HG03196 (cell line): ENCODE measurements at regions not wholly inside any gene's neighbourhood (a gene's known extent, or its start where the extent isn't known, plus 50 kb on each side); places are given as distances from the start of the nearest gene placed in this dataset.
"Not testable (repeated sequence)": the region's sequence is repeated elsewhere in the genome, so short reads cannot be mapped to it uniquely, and the experiment has no call there.

Source experiments
- ATAC-seq: cut with Tn5 transposase; IDR thresholded peaks from one replicate; pipeline ENCODE4 v1.9.1; 2021; ENCODE audit not compliant: unreplicated experiment

DNA sequence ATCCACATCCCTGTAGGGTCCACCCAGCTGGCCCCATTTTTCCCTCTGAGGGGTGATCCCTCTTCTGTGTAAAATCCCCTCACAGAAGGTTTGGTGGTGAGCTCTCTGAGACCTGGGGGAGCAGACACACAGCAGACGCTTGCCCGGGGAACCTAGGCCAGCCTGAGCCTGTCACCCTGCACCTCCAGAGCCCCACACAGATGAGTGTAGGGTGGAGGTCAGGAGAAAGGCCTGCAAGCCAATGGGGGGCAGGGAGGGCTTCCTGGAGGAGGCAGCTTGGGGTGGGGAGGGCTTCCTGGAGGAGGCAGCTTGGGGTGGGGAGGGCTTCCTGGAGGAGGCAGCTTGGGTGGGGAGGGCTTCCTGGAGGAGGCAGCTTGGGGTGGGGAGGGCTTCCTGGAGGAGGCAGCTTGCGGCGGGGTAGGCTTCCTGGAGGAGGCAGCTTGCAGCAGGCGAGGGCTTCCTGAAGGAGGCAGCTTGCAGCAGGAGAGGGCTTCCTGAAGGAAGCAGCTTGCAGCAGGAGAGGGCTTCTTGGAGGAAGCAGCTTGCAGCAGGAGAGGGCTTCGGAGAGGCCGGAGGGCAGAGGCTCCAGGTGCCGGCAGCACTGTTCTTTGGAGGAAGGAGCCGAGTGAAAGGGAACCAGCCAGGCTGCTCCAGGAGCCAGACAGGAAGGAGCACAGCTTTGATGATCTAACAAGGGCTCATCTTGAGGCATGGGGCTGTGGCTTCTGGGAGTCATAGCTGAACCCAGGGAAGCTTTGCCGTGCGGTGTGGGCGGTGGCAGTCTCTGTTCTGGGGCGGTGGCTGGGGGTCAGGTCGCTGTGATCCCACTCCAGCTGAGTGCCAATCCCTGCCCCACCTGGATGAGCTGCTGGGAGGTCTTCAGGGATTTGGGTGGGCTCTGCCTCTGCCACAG, 83.7 kb upstream of the ZNF469 start:
- no peak for ATAC-seq

DNA sequence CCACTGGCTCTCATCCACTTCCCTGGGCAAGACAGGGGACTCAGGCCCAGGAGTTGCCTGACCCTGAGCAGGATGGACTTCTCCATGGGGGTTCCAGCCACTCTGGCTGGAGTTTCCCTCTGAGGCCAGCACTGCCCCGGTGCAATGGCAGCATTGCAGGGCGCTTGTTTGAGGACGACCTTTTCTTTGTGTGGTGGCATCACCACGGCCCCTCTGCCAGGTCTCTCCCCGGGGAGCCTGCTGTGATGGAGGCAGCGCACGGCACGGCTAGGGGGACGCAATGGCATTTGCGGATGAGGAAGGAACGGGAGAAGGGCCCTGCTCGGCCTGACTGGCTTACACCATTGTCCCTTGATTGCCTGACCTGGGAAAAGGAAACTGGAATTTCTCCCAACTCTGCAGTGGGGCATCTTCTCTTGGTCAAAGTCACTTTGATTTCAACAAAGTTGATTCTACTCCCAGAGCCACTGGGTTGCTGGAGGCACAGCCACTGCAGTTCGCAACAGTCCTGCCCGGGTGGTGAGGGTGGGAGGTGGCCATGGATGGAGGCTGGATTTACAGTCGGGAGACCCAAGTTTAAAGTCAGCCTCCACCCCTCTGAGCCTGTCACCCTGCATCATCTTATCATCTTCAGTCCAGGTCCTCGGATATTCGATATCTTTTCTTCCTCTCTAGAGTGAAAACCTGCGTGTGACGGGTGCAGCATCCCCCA, 82.9 kb upstream of the ZNF469 start:
- ATAC-seq: no peak

DNA sequence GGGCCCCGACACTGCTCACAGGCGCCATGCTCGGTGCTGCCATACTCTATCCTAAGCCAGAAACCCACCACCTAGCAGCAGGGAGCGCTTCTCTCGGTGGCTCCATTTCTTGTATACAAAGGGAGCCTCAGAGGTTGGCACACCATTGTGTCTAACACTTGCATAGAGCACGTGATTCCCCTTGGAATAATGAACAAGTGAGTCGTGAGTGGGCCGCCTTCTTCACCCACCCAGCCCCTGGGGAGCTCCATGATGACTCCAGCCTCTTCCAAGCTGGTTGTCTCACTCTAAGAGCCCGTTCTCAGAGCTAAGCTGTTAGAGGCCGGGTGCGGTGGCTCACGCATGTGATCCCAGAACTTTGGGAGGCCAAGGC, 82.3 kb upstream of the ZNF469 start:
- no peak for ATAC-seq

DNA sequence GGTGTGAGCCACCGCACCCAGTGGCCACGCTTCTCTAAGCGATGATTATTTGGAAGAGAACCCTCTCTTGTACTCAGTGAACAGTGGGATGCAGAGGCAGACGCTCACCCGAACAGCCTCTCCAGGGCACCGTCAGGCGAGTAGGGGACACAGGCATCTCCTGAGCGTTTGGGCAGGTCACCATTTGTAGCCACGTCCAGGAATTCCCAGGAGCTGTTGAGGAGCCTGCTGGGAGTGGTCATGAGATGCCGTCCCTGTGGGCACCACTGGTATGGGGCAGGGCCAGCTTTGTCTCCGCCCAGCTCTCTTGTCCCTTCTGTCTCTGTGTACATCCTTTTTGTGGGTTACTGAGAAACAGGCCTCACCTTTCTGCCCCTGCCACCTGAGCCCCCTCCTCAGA, 81.3 kb upstream of the ZNF469 start:
- no peak for ATAC-seq

DNA sequence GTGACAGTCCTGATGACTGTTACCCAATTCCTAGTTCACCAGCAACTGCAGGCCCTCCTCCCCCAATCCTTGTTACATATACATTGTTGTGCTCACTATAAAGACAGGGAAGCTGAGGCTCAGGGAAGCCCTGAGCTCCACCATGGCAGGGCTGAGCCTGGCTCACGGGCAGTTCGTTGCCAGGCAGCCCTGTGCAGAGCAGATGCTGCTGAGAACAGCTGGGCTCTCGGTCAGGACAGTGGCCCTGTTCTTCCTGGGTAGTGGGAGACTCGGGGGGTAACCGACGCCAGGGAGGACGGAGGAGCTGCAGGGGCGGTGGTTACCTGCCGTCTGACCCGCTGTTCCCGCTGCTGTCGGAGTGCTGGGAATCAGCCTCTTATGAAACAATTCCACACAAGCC, 80.9 kb upstream of the ZNF469 start:
- no peak for ATAC-seq

DNA sequence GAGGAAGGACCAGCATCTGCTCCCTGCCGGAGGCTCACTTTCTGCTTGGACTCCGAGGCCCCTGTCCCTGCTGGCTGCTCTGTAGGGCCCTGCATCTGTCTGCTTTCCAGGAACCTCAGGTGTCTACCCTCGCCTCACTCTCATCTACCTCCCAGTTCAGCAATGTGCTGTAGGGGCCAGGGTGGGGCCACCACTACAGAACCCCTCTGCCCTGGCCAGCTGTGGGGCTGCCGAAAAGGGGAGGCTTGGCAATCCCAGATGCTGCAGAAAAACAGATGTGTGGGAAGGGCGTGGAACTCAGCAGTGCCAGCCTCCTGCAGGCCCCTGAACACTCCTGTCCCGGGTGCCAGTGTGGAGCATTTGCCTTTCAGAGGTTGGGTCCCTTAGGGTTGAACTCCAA, 80.1 kb upstream of the ZNF469 start:
- ATAC-seq: no peak

DNA sequence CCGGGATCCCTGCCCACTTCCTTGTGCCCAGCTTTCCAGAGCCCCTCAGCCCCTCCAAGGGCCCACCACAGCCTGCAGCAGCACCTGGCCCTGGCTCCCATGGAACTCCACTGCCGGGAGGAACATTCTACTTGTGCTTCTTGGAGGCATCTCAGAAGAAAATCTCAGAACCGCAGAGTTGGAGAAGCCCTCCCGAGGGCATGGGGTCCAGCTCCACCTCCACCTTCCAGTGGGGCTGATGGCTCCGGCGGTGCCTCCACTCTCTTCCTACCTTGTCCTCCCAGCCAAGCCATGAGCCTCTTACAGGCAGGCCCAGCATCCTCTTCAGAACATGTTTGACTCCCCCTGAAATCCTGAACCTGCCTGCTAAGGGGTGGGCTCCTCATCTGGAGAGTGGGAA, 79.4 kb upstream of the ZNF469 start:
- ATAC-seq: no peak

DNA sequence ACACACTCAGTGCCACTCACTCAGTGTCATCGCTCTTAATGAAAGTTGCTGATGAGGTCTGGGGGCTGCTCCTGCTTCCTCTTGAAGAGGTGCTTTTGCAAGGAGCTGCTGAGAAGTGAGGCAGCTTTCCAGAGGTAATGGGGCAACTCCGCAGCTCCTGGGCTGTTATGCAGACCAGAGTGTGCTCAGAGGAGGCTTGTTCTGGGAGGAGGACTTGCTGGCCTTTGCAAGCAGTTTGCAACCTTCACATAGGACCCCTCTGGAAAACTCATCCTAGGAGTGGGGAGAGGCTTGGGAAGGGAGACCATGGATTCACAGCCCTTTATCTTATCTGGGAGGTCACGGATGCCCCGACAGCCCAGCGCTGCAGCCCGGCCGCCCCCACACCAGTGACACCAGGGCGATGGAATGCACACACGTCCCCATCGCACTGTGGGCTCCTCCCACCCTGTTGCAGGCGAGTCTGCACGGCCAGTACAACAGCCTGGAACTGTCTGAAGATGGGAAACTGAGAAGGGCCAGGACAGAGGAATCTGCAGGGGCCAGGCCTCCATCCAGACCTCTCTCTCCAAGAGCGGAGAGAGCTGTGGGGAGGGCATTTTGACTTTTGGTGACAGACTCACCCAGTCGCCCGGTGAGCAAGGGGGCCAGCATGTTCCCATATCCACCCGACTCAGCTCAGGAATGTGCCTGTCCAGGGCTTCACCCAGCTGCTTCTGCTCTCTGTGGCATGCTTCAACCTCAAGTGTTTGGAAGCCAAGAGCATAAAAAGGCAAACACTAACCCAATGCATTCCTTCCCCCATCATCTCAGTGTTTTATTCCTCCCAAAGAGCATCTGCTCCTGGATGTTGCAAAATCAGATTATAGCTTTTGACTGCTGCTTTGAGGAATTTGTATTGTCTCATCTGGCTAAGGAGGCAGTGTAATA, 78.6 kb upstream of the ZNF469 start:
- no peak for ATAC-seq

DNA sequence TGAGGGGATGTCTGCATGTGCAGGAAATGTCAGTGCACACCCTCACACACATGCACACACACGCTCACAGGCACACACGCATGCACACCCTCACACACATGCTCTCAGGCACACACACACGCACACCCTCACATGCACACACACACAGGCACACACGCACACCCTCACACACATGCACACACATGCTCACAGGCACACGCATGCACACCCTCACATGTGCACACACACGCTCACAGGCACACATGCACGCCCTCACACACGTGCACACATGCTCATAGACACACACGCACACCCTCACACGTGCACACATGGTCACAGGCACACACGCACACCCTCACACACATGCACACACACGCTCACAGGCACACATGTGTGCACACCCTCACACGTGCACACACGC, 77.6 kb upstream of the ZNF469 start:
- ATAC-seq: no peak

DNA sequence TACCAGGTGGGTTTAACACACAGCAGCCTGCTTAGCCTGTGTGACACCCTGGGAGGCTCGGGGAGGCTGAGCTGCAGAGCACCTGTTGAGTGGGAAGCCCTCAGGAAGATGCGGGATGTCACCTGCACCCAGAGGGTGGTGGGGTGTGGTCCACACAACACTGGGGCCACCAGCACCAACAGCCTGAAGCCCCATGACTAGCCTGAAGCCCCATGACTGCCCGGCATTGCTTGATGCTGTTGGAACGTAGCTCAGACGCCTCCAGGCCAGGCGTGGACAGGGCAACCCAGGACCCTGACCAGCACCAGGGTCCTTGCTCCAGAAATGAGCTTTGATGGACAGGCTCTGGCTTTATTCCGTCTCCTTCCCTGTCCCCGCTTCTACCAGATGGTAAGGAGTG, 76.3 kb upstream of the ZNF469 start:
- ATAC-seq: no peak

DNA sequence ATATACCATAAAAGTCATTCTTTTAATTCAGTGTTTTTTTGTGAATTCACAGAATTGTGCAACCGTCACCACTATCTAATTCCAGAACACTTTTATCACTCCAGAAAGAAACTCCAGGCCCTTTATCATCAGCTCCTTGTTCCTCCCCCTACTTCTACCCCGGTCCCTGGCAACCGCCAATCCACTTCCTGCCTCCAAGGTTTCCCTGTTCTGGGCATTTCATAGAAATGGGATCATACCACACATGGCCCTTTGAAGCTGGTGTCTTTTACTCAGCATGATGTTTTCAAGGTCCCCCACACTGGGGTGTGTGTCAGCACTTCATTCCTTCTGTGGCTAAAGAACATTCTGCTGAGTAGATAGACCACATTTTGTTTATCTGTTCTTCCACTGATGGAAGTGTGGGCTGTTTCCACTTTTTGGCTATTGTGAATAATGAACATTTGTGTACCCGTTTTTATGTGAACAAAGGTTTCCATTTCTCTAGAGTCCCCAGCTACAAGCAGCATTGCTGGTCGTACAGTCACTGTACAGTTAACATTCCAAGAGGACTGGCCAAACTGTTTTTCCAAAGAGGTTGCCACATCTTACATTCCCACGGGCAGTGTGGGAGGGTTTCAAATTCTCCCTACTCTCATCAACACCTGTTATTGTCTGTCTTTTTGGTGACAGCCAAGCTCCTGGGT, 75.8 kb upstream of the ZNF469 start:
- no peak for ATAC-seq

DNA sequence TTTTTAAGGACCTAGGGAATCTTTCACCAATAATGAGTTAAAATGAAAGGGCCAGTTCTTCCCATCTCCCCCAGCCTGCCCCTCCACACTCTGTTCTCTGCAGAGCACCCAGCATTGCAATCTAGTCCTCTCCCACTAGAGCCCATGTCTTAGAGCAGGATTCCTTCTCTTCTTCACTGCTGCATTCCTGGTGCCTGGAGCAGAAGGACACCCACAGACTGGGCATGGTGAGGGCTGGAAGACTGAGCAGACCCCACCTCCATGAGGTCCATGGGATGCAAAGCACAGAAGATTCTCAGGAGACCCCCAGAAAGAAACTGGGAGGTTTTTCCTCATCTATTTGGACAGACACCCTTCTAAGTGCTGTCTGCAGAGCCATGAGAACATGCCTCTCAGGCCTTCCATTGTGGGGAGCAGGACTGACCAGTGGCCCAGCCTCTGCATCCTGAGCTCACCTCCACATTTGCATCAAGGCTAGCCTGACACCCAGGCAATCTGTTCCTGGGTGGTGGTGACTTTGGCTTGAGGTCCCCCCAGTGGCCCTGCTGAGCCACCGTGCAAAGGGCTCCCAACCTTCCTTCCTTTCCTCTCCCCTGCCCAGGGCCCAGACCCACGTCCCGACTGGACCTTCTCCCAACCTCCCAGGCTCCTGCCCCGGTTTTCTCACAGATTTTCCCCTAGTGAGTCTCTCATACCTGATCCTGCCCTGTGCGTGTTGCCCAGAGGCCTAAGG, 74.2 kb upstream of the ZNF469 start:
- ATAC-seq: no peak

DNA sequence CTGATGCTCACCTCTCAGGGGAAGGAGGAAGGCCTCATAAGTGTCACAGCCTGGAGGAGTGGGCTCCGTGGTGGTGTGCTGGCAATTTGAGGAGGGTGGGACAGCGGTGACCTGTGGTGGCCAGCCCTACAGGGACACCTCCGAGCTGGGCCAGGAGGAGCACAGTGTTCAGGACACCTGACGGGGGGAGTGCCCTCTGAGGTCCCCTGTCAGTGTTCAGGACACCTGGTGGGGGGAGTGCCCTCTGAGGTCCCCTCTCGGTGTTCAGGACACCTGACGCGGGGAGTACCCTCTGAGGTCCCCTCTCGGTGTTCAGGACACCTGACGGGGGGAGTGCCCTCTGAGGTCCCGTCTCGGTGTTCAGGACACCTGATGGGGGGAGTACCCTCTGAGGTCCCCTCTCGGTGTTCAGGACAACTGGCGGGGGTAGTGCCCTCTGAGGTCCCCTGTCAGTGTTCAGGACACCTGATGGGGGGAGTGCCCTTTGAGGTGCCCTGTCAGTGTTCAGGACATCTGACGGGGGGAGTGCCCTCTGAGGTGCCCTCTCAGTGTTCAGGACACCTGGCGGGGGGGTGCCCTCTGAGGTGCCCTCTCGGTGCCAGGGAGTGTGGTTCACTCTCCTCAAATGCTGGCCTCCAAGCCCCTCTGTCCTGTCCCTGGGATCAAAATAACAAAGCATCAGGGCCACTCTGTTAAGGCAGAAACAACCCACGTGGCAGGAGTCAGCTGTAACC, 73.4 kb upstream of the ZNF469 start:
- no peak for ATAC-seq

DNA sequence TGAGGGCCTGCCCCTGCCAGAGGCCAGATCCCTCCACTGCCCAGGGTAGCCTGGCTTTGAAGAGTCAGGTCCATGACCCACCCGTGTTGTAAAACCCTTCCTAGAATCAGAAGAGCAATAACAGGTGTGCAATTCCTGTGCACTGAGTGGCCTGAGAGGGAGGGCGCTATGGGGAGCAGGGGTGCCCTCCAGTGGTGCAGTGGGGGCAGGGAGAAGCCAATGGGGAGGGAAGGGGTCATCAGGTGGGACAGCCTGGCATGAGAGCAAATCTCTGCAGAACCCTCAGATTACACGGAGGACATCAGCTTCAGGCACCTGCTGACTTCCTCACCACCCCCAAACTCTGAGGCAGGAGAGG, 72.9 kb upstream of the ZNF469 start:
- ATAC-seq: no peak

DNA sequence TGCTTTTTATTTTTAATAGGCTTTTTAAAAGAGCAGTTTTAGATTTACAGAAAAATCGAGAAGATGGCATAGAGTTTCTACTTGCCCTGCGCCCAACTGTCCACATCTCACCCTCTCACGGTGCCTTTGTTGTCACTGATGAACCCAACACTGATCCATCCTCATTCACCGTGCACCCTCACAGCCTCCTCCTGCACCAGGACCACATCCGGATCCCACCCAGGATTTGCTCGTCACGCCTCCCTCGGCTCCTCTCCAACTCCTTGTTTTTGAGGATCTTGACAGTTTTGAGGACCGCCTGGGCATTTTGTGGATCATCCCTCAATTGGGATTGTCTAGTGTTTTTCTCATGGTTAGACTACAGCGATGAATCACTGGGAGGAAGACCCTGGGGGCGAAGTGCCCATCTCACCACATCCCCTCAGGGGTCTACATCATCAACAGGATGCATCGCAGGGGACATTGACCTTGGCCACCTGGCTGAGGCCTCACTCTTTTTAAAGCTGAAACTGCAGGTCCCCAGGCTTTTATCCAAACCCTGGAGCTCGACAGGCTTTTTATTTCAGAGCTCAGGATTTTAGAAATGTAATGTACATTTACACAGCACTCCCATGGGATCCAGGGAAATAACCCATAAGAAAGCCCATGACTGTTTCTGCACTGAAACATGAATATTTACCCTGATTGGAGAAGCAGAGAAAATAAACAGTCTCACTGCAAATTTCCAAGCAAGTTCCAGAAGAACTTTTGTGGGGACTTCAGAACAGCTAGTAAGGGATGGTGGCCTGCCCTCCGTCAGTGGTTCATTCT, 71.8 kb upstream of the ZNF469 start:
- no peak for ATAC-seq

DNA sequence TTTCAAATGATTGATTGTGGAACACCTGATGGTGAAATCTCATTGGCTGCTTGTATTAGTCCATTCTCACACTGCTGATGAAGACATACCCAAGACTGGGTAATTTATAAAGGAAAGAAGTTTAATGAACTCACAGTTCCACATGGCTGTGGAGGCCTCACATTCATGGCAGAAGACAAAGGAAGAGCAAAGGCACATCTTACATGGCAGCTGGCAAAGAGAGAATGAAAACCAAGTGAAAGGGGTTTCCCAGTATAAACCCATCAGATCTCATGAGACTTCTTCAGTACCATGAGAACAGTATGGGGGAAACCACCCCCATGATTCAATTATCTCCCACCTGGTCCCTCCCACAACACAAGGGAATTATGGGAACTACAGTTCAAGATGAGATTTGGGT, 70.9 kb upstream of the ZNF469 start:
- ATAC-seq: not testable (repeated sequence)

DNA sequence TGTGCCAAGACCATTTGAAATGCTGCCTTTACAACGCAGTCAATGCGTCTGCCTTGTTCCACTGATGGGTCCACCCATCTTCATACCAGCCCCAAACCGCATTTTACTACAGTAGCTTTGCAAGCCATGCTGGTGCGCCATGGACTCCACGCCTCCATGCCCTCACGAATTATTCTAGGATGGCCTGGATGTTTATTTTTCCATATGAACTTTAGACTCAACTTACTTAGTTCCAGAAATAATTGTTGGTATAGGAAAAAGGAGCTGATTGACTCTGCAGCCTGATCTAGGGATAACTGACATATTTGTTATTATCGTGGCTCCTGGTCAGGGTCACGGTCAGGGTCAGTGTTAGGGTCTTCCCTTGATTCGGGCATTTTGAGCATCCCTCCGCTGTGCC, 70.0 kb upstream of the ZNF469 start:
- no peak for ATAC-seq

DNA sequence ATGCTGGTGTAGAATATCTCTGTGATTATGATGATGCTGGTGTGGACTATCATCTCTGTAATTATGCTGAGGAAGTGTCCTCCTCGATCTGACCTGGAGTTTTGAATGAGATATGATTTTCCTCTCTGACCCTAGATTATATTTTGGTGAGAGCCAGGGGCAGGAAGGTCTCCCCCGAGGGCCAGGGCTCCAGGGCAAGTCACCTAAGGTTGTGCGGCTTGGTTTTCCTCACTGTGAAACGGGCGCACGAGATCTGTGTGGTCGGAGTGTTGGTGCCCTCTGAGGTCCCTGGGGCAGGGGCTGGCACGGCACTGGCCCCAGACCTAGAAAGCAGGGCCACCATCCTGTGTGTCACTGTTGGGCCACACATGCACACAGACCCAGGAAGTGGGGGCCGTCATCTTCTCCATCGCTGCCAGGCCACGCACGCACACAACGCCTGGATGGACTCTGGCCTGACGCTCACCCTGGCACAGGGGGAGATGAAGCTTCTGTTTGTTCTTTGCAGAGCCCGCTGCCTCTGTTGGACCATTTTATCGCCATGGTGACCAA, 67.7 kb upstream of the ZNF469 start:
- no peak for ATAC-seq
